OCI-LY3 (cell line): ENCODE measurements at regions not wholly inside any gene's neighbourhood (a gene's known extent, or its start where the extent isn't known, plus 50 kb on each side); places are given as distances from the start of the nearest gene placed in this dataset.

Experiments used
- H2AFZ ChIP-seq: fragments of 200-600, 300-600 bp; shearing (Covaris generic); 2 replicates; pipeline ENCODE4 v1.6.0; 2014; ENCODE audit warnings: antibody characterized with exemption, low read depth, low read length
- H3K27ac ChIP-seq: fragments of 200-600, 300-600 bp; sonication (generic); 2 replicates; pipeline ENCODE4 v1.5.1; 2014; ENCODE audit warnings: mild to moderate bottlenecking, low read length, moderate library complexity, mixed read lengths
- H3K27me3 ChIP-seq: fragments of 200-600, 300-600 bp; sonication (generic); 2 replicates; pipeline ENCODE4 v1.6.1; 2014; ENCODE audit warnings: low read depth, low read length, mixed read lengths
- H3K36me3 ChIP-seq: fragments of 200-600, 300-600 bp; sonication (generic); replicated peaks from 2 replicates; pipeline ENCODE3; 2014; ENCODE audit warnings: low read depth, low read length, mixed read lengths
- H3K4me1 ChIP-seq: fragments of 300-600, 200-600 bp; sonication (generic); 2 replicates; pipeline ENCODE4 v1.6.1; 2014; ENCODE audit warnings: low read length, mixed read lengths
- H3K4me2 ChIP-seq: fragments of 200-600, 300-600 bp; sonication (generic); 2 replicates; pipeline ENCODE4 v1.6.1; 2014; ENCODE audit warnings: low read length, mixed read lengths
- H3K4me3 ChIP-seq: fragments of 300-600, 200-600 bp; sonication (generic); 2 replicates; pipeline ENCODE4 v1.5.1; 2014; ENCODE audit warnings: antibody characterized with exemption, mild to moderate bottlenecking, low read length, moderate library complexity
- H3K79me2 ChIP-seq: fragments of 300-600, 200-600 bp; shearing (Covaris generic); 2 replicates; pipeline ENCODE4 v1.6.1; 2014; ENCODE audit warnings: mild to moderate bottlenecking, low read length, mixed read lengths
- H3K9ac ChIP-seq: fragments of 300-600, 200-600 bp; shearing (Covaris generic); 2 replicates; pipeline ENCODE4 v1.6.0; 2014; ENCODE audit warnings: mild to moderate bottlenecking, low read length, moderate library complexity
- H3K9me3 ChIP-seq: fragments of 200-600, 300-600 bp; shearing (Covaris generic); 2 replicates; pipeline ENCODE4 v1.6.1; 2014; ENCODE audit warnings: low read length, mixed read lengths; ENCODE audit not compliant: insufficient read depth
- H4K20me1 ChIP-seq: fragments of 200-600, 300-600 bp; sonication (generic); 2 replicates; pipeline ENCODE4 v1.6.1; 2016; ENCODE audit warnings: low read length, mixed read lengths; ENCODE audit not compliant: insufficient read depth
- CTCF ChIP-seq: fragments of 200-600, 300-600 bp; sonication (generic); IDR thresholded peaks from 2 replicates; pipeline ENCODE4 v1.5.1; 2014; ENCODE audit warnings: antibody characterized with exemption, low read length, low read depth
- EZH2phosphoT487 ChIP-seq: fragments of 200-600 bp; shearing (Covaris generic); IDR thresholded peaks from 2 replicates; pipeline ENCODE4 v1.6.1; 2018; ENCODE audit warnings: antibody characterized with exemption, mixed run types, low read depth

- no peak for TF ChIP-seq EZH2phosphoT487
- no peak for TF ChIP-seq CTCF
- no peak overlapping the region for H3K4me2 ChIP-seq
- no peaks in the 10 kb centered on the region for H3K4me1 ChIP-seq
- no peaks in the 10 kb centered on the region for H3K27me3 ChIP-seq
- H3K4me3 ChIP-seq, result no peak overlapping the region
- no peak overlapping the region for H3K9ac ChIP-seq
- H3K27ac ChIP-seq, result no peak overlapping the region
- H3K9me3 ChIP-seq, result no peaks in the 10 kb centered on the region
- H2AFZ ChIP-seq, result no peak overlapping the region
- H3K79me2 ChIP-seq, result no peaks in the 10 kb centered on the region
- H3K36me3 ChIP-seq, result no peaks in the 10 kb centered on the region
- H4K20me1 ChIP-seq, result no peaks in the 10 kb centered on the region
These were observed 127.5 kb upstream of the SOX9 start for GRCh38 chr17:71993363-71993762.

- no peak overlapping the region for H3K9ac ChIP-seq
- no peaks in the 10 kb centered on the region for H4K20me1 ChIP-seq
- H2AFZ ChIP-seq, result no peak overlapping the region
- TF ChIP-seq EZH2phosphoT487, result no peak
- no peak for TF ChIP-seq CTCF
- no peaks in the 10 kb centered on the region for H3K79me2 ChIP-seq
- H3K27ac ChIP-seq, result no peak overlapping the region
- no peaks in the 10 kb centered on the region for H3K36me3 ChIP-seq
- no peaks in the 10 kb centered on the region for H3K9me3 ChIP-seq
- no peaks in the 10 kb centered on the region for H3K4me1 ChIP-seq
- H3K4me3 ChIP-seq, result no peak overlapping the region
- no peak overlapping the region for H3K4me2 ChIP-seq
- no peaks in the 10 kb centered on the region for H3K27me3 ChIP-seq
These were observed 125.2 kb upstream of the SOX9 start for GRCh38 chr17:71995590-71995989.

- H3K9ac ChIP-seq, result no peak overlapping the region
- H2AFZ ChIP-seq, result no peak overlapping the region
- no peaks in the 10 kb centered on the region for H4K20me1 ChIP-seq
- H3K27me3 ChIP-seq, result no peaks in the 10 kb centered on the region
- no peaks in the 10 kb centered on the region for H3K9me3 ChIP-seq
- H3K4me2 ChIP-seq, result no peak overlapping the region
- no peak overlapping the region for H3K27ac ChIP-seq
- TF ChIP-seq CTCF (no peak), EZH2phosphoT487 (no peak)
- H3K4me1 ChIP-seq, result peaks cover 7% of the 10 kb centered on the region
- no peak overlapping the region for H3K4me3 ChIP-seq
- H3K79me2 ChIP-seq, result no peaks in the 10 kb centered on the region
- H3K36me3 ChIP-seq, result no peaks in the 10 kb centered on the region
These were observed 116.8 kb upstream of the SOX9 start for GRCh38 chr17:72004011-72004427.

- H2AFZ ChIP-seq, result no peak overlapping the region
- no peak overlapping the region for H3K27ac ChIP-seq
- no peaks in the 10 kb centered on the region for H3K79me2 ChIP-seq
- H3K27me3 ChIP-seq, result no peaks in the 10 kb centered on the region
- H3K9me3 ChIP-seq, result no peaks in the 10 kb centered on the region
- no peak overlapping the region for H3K9ac ChIP-seq
- H3K4me2 ChIP-seq, result no peak overlapping the region
- no peaks in the 10 kb centered on the region for H4K20me1 ChIP-seq
- H3K4me1 ChIP-seq, result peaks cover 7% of the 10 kb centered on the region
- no peak overlapping the region for H3K4me3 ChIP-seq
- TF ChIP-seq CTCF (no peak), EZH2phosphoT487 (no peak)
- H3K36me3 ChIP-seq, result no peaks in the 10 kb centered on the region
These were observed 116.0 kb upstream of the SOX9 start for GRCh38 chr17:72004611-72005331.
